HCT116 (cell line): ENCODE measurements at regions not wholly inside any gene's neighbourhood (a gene's known extent, or its start where the extent isn't known, plus 50 kb on each side); places are given as distances from the start of the nearest gene placed in this dataset.

Experiments
- ATAC-seq: fragments of 200-7000 bp; cut with Tn5 transposase; 2 replicates; pipeline ENCODE4 v1.9.1; 2020; ENCODE audit warnings: mild to moderate bottlenecking, moderate library complexity
- BruUV-seq: library from RNA; stranded (reverse); fragments of 400-500 nt; replicated peaks from 2 replicates; lab custom pipeline; 2021; lab: Mats Ljungman, UMichigan
- CTCF ChIA-PET: fragments of 300-600 bp; sonication (Branson Sonifier 250); formaldehyde crosslinking; loops from one replicate; lab custom pipeline; 2021; ENCODE audit warnings: antibody characterized with exemption; lab: Charles Lee
- POLR2A ChIA-PET: fragments of 300-600, 350-600 bp; sonication (Branson Sonifier 250); formaldehyde crosslinking; loops from one replicate; lab custom pipeline; 2021; ENCODE audit warnings: antibody characterized with exemption; lab: Charles Lee
- RAD21 ChIA-PET, 2 experiments: fragments of 300-600 bp; sonication (Branson Sonifier 250); formaldehyde crosslinking; loops; one replicate each; lab custom pipeline; 2023; ENCODE audit warnings: low total read pairs in 2 of 2; ENCODE audit not compliant: uncharacterized antibody in 2 of 2, unreplicated experiment in 2 of 2, low non-redundant PET in 1 of 2; lab: Charles Lee
- DNase-seq: peaks from one replicate; pipeline ENCODE4 v3.0.0-alpha.2; 2010; ENCODE audit warnings: low read depth, low spot score
- H2AFZ ChIP-seq: fragments of 200-600 bp; shearing (Covaris generic), sonication (generic); 2 replicates; pipeline ENCODE4 v1.6.1; 2017; ENCODE audit warnings: low read depth, mixed run types, mixed read lengths, antibody characterized with exemption, low read length; ENCODE audit not compliant: poor library complexity, severe bottlenecking
- H3K27ac ChIP-seq: 2 replicates; pipeline ENCODE4 v1.5.1; 2012; ENCODE audit warnings: low read depth, low read length
- H3K27me3 ChIP-seq: fragments of 200-600 bp; sonication (generic); 2 replicates; pipeline ENCODE4 v1.6.1; 2016; ENCODE audit warnings: mixed run types, low read length, mixed read lengths; ENCODE audit not compliant: insufficient read depth
- H3K36me3 ChIP-seq, 2 experiments: fragments of 200-500 bp in 1 of 2; fragments of 200-600 bp in 1 of 2; sonication (Bioruptor generic) in 1 of 2; sonication (generic) in 1 of 2; 2 replicates each; pipeline versions ENCODE4 v1.5.1 to v1.6.1; 2014 to 2016; ENCODE audit warnings: low read length in 2 of 2, inconsistent platforms in 1 of 2, mixed read lengths in 1 of 2, mixed run types in 1 of 2; ENCODE audit not compliant: insufficient read depth in 2 of 2, control insufficient read depth in 1 of 2
- H3K4me1 ChIP-seq, 2 experiments: fragments of 200-600 bp in 1 of 2; sonication (generic) in 1 of 2; 2 replicates each; pipeline versions ENCODE4 v1.5.1 to v1.6.1; 2012 to 2017; ENCODE audit warnings: low read length in 2 of 2, inconsistent platforms in 1 of 2, mild to moderate bottlenecking in 1 of 2, mixed read lengths in 1 of 2, mixed run types in 1 of 2, moderate library complexity in 1 of 2; ENCODE audit not compliant: insufficient read depth in 2 of 2, control insufficient read depth in 1 of 2
- H3K4me2 ChIP-seq: fragments of 200-600 bp; sonication (generic); 2 replicates; pipeline ENCODE4 v1.6.1; 2017; ENCODE audit warnings: mixed run types, low read length, mixed read lengths
- H3K4me3 ChIP-seq, 2 experiments: fragments of 200-600 bp in 1 of 2; sonication (generic) in 1 of 2; replicated peaks in 1 of 2; 2 replicates each; pipeline ENCODE4 v1.5.1; 2011 to 2016; ENCODE audit warnings: low read length in 2 of 2, control low read depth in 1 of 2, low read depth in 1 of 2, mild to moderate bottlenecking in 1 of 2, mixed read lengths in 1 of 2, mixed run types in 1 of 2
- H3K79me2 ChIP-seq: fragments of 200-600 bp; sonication (generic); 2 replicates; pipeline ENCODE4 v1.6.1; 2017; ENCODE audit warnings: mild to moderate bottlenecking, mixed run types, low read length, moderate library complexity, mixed read lengths; ENCODE audit not compliant: insufficient read depth
- H3K9ac ChIP-seq: fragments of 200-600 bp; sonication (generic); 2 replicates; pipeline ENCODE4 v1.6.1; 2016; ENCODE audit warnings: low read length, mixed read lengths
- H3K9me2 ChIP-seq: fragments of 200-600 bp; sonication (generic), shearing (Covaris generic); 2 replicates; pipeline ENCODE4 v1.6.1; 2017; ENCODE audit warnings: mixed run types, mild to moderate bottlenecking, moderate library complexity; ENCODE audit not compliant: insufficient read depth
- H3K9me3 ChIP-seq, 2 experiments: fragments of 200-500 bp in 1 of 2; fragments of 200-600 bp in 1 of 2; sonication (Bioruptor generic) in 1 of 2; sonication (generic) in 1 of 2; 2 replicates each; pipeline ENCODE4 v1.6.1; 2014 to 2017; ENCODE audit warnings: low read length in 2 of 2, mixed read lengths in 2 of 2, inconsistent platforms in 1 of 2, low read depth in 1 of 2, mild to moderate bottlenecking in 1 of 2, mixed run types in 1 of 2, moderate library complexity in 1 of 2; ENCODE audit not compliant: control insufficient read depth in 1 of 2, insufficient read depth in 1 of 2
- H4K20me1 ChIP-seq: fragments of 200-600 bp; sonication (generic), shearing (Covaris generic); 2 replicates; pipeline ENCODE4 v1.6.1; 2017; ENCODE audit warnings: mixed run types, mild to moderate bottlenecking, moderate library complexity; ENCODE audit not compliant: insufficient read depth
- CEBPB ChIP-seq: IDR thresholded peaks from 2 replicates; pipeline ENCODE4 v1.6.1; 2012; ENCODE audit warnings: low read depth
- EGR1 ChIP-seq: IDR thresholded peaks from 2 replicates; pipeline ENCODE4 v1.6.1; 2012; ENCODE audit warnings: low read depth
- ELF1 ChIP-seq: IDR thresholded peaks from 2 replicates; pipeline ENCODE4 v1.6.1; 2012; ENCODE audit warnings: low read depth, borderline replicate concordance
- EZH2 ChIP-seq: fragments of 200-600 bp; sonication (generic); IDR thresholded peaks from 2 replicates; pipeline ENCODE4 v1.6.1; 2017; ENCODE audit warnings: antibody characterized with exemption, mixed run types
- FOSL1 ChIP-seq: IDR thresholded peaks from 2 replicates; pipeline ENCODE4 v1.6.1; 2012; ENCODE audit warnings: low read depth
- JUND ChIP-seq: IDR thresholded peaks from 2 replicates; pipeline ENCODE4 v1.6.1; 2012
- POLR2AphosphoS5 ChIP-seq: IDR thresholded peaks from 2 replicates; pipeline ENCODE4 v1.6.1; 2011; ENCODE audit warnings: mild to moderate bottlenecking, low read depth, low read length, moderate library complexity
- RAD21 ChIP-seq: IDR thresholded peaks from 2 replicates; pipeline ENCODE4 v1.6.1; 2012; ENCODE audit warnings: low read depth, mild to moderate bottlenecking
- SIN3A ChIP-seq: IDR thresholded peaks from 2 replicates; pipeline ENCODE4 v1.6.1; 2012; ENCODE audit warnings: low read depth
- SP1 ChIP-seq: IDR thresholded peaks from 2 replicates; pipeline ENCODE4 v1.6.1; 2012; ENCODE audit warnings: low read depth
- SRF ChIP-seq: IDR thresholded peaks from 2 replicates; pipeline ENCODE4 v1.6.1; 2012; ENCODE audit warnings: low read depth
- ZFX ChIP-seq: fragments of 450-650 bp; IDR thresholded peaks from 2 replicates; pipeline ENCODE4 v1.6.1; 2017
- intact Hi-C: fragments of 100-400 bp; cut with micrococcal nuclease; formaldehyde crosslinking; loops from 2 replicates; pipeline ENCODE4 v1.10.0; 2022
- TF ChIP-seq, protein P1 (sequence below): IDR thresholded peaks from 2 replicates; pipeline ENCODE4 v1.6.1; 2012
- TF ChIP-seq, protein P2 (sequence below): IDR thresholded peaks from 2 replicates; pipeline ENCODE4 v1.6.1; 2012
- TF ChIP-seq, protein P3 (sequence below), 3 experiments: fragments of 200-600 bp in 1 of 3; sonication (generic) in 1 of 3; IDR thresholded peaks in 2 of 3; conservative IDR thresholded peaks in 1 of 3; 2 replicates each; pipeline ENCODE4 v1.5.1; 2012 to 2017; ENCODE audit warnings: low read depth in 2 of 3, low read length in 2 of 3, antibody characterized with exemption in 1 of 3, borderline replicate concordance in 1 of 3, control low read depth in 1 of 3, mild to moderate bottlenecking in 1 of 3, mixed read lengths in 1 of 3, mixed run types in 1 of 3, moderate library complexity in 1 of 3; ENCODE audit not compliant: insufficient read depth in 1 of 3
- TF ChIP-seq, protein P4 (sequence below): IDR thresholded peaks from 2 replicates; pipeline ENCODE4 v1.6.1; 2011; ENCODE audit warnings: mild to moderate bottlenecking, low read length, moderate library complexity; ENCODE audit not compliant: insufficient replicate concordance; ENCODE audit errors: extremely low read depth

DNA sequence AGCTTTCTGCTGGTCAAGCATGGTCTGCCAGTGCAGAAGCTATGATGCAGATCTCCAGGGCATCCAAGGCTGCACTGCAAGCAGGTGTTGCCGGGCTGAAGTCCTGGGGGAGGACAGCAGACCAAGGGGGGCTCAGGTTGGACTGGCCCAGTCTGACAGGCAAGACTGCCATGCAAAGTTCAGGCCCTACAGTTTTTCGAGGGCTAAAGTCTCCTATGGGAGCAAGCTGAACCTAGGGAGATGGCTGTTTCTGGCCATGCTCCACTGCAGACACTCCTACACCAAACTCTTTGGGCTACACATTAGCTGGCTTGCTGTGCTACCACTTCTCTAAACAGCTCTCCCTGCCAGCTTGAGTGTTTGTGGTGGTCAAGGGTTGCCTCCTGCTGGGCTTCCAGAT lies 130.0 kb upstream of the SYNCRIP start (continued):
- TF ChIP-seq, protein P1, sequence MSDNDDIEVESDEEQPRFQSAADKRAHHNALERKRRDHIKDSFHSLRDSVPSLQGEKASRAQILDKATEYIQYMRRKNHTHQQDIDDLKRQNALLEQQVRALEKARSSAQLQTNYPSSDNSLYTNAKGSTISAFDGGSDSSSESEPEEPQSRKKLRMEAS = no peak
- TF ChIP-seq, protein P2, sequence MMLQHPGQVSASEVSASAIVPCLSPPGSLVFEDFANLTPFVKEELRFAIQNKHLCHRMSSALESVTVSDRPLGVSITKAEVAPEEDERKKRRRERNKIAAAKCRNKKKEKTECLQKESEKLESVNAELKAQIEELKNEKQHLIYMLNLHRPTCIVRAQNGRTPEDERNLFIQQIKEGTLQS = no peak
- TF ChIP-seq SP1 (no peak), EGR1 (no peak), SRF (no peak), JUND (no peak)

DNA sequence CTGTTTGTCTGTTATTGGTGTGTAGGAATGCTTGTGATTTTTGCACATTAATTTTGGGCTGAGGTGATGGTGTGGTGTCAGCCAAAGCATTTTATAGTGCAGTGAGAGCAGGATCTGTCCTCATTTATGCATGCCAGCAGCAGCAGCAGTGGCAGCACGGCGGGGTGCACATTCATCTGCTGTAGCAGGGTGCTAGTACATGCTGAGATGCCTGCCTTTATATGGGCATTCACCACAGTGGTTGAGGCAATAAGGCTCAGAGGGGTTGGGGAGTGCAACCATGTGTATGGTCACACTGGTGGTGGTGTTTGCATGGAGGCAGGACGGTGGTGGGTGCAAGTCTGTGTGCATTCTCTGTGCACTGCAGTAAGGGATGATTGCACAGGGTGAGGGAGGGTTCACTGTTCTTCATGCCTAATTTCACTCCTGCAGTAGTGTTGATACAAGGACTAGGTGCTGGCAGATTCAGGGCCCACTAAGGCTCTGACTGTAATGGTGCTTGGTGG lies 129.3 kb upstream of the SYNCRIP start:
- no peaks in the 10 kb centered on the region for H3K9me3 ChIP-seq
- H2AFZ ChIP-seq = no peak overlapping the region
- no peak overlapping the region for H3K27ac ChIP-seq
- ChIA-PET RAD21 (no interaction called here), CTCF (no interaction called here), POLR2A (no interaction called here)
- TF ChIP-seq, protein P3, sequence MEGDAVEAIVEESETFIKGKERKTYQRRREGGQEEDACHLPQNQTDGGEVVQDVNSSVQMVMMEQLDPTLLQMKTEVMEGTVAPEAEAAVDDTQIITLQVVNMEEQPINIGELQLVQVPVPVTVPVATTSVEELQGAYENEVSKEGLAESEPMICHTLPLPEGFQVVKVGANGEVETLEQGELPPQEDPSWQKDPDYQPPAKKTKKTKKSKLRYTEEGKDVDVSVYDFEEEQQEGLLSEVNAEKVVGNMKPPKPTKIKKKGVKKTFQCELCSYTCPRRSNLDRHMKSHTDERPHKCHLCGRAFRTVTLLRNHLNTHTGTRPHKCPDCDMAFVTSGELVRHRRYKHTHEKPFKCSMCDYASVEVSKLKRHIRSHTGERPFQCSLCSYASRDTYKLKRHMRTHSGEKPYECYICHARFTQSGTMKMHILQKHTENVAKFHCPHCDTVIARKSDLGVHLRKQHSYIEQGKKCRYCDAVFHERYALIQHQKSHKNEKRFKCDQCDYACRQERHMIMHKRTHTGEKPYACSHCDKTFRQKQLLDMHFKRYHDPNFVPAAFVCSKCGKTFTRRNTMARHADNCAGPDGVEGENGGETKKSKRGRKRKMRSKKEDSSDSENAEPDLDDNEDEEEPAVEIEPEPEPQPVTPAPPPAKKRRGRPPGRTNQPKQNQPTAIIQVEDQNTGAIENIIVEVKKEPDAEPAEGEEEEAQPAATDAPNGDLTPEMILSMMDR (IDR thresholded peaks at IDR 0.05 in 2 of 3, conservative IDR thresholded peaks at IDR 0.05 in 1 of 3; ENCODE audit: borderline replicate concordance in 1 of 3, insufficient read depth in 1 of 3, low read depth in 2 of 3, low read length in 2 of 3) = no peak
- TF ChIP-seq RAD21 = no peak
- no peak for TF ChIP-seq POLR2AphosphoS5
- no peak for TF ChIP-seq FOSL1
- no peak for TF ChIP-seq JUND
- TF ChIP-seq EZH2 = no peak
- no peak for TF ChIP-seq SRF
- TF ChIP-seq, protein P2 = no peak
- TF ChIP-seq SIN3A = no peak
- TF ChIP-seq, protein P4, sequence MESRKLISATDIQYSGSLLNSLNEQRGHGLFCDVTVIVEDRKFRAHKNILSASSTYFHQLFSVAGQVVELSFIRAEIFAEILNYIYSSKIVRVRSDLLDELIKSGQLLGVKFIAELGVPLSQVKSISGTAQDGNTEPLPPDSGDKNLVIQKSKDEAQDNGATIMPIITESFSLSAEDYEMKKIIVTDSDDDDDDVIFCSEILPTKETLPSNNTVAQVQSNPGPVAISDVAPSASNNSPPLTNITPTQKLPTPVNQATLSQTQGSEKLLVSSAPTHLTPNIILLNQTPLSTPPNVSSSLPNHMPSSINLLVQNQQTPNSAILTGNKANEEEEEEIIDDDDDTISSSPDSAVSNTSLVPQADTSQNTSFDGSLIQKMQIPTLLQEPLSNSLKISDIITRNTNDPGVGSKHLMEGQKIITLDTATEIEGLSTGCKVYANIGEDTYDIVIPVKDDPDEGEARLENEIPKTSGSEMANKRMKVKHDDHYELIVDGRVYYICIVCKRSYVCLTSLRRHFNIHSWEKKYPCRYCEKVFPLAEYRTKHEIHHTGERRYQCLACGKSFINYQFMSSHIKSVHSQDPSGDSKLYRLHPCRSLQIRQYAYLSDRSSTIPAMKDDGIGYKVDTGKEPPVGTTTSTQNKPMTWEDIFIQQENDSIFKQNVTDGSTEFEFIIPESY = no peak
- no peak for TF ChIP-seq CEBPB
- TF ChIP-seq ELF1 = no peak
- no peak for TF ChIP-seq ZFX
- H3K9me2 ChIP-seq = no peaks in the 10 kb centered on the region
- H3K4me2 ChIP-seq = no peak overlapping the region
- H3K4me3 ChIP-seq = no peak overlapping the region
- H3K27me3 ChIP-seq = no peaks in the 10 kb centered on the region; the same call in 1 of the 2 replicates
- intact Hi-C loops = no loop called here
- H3K9ac ChIP-seq = no peak overlapping the region
- H3K4me1 ChIP-seq = no peaks in the 10 kb centered on the region
- BruUV-seq = no TSS peak
- no peaks in the 10 kb centered on the region for H3K36me3 ChIP-seq
- no peaks in the 10 kb centered on the region for H4K20me1 ChIP-seq
- no peaks in the 10 kb centered on the region for H3K79me2 ChIP-seq
- DNase-seq = no peak
- ATAC-seq = no peak
